ENCODE measurements at regions not wholly inside any gene's neighbourhood (a gene's known extent, or its start where the extent isn't known, plus 50 kb on each side); places are given as distances from the start of the nearest gene placed in this dataset.

DNA sequence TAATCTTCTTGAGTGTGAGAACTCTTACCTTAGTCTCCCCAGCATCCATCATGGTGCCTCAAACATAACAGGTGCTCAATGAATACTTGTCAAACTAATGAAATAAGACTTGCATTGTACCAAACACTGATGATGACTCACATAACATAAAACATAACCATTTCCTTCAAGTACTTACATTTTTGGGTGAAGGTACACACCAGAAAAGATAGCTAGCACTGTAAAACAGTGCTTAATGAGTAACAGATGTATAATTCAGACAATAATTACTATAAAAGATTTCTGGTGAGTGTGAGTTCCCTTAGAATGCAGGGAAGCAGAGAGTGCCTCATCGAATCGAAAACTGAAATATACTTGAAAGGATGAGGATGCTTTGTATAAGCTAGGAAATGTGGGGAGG is 70.1 kb upstream of the HCCS start:
- no peak for TF ChIP-seq CTCF (IDR thresholded peaks at IDR 0.05; ENCODE audit: low read length)
- no peak for TF ChIP-seq EZH2 (IDR thresholded peaks at IDR 0.05; ENCODE audit: borderline replicate concordance, low read length)
